A549 (cell line): ENCODE measurements at regions not wholly inside any gene's neighbourhood (a gene's known extent, or its start where the extent isn't known, plus 50 kb on each side); places are given as distances from the start of the nearest gene placed in this dataset.

Experiments
- ATAC-seq, 2 experiments: fragments of 200-7000 bp in 1 of 2; fragments of >200 bp in 1 of 2; cut with Nextera tagmentation in 1 of 2; cut with Tn5 transposase in 1 of 2; 3 replicates each; pipeline versions ENCODE4 v1.8.0 to v1.9.1; 2018 to 2020; ENCODE audit warnings: mild to moderate bottlenecking in 1 of 2, moderate library complexity in 1 of 2
- CTCF ChIA-PET: fragments of 300-600 bp; sonication (Branson Sonifier 250); formaldehyde crosslinking; extraction: SDS; loops from one replicate; lab custom pipeline; 2021; ENCODE audit warnings: antibody characterized with exemption, inconsistent platforms; lab: Yijun Ruan, JAX
- POLR2A ChIA-PET: fragments of 350-600 bp; formaldehyde crosslinking; extraction: SDS; loops from one replicate; lab custom pipeline; 2021; ENCODE audit warnings: antibody characterized with exemption, inconsistent platforms; lab: Yijun Ruan, JAX
- DNase-seq, 2 experiments: peaks; one replicate each; pipeline versions ENCODE4 v3.0.0 to v3.0.0-alpha.2; 2011 to 2016; ENCODE audit warnings: low read depth in 1 of 2, low spot score in 1 of 2
- FAIRE-seq: peaks from 2 replicates; lab custom pipeline; 2011; peaks lifted over from hg19 to GRCh38; lab: Jason Lieb, UNC
- H3K27ac ChIP-seq, 2 experiments: fragments of >200 bp; sonication (Bioruptor Twin); formaldehyde crosslinking; 3 replicates each; pipeline ENCODE4 v1.5.1; 2016 to 2017
- H3K4me1 ChIP-seq: fragments of >200 bp; sonication (Bioruptor Twin); formaldehyde crosslinking; 3 replicates; pipeline ENCODE4 v1.6.1; 2016
- H3K4me2 ChIP-seq: fragments of >200 bp; sonication (Bioruptor Twin); formaldehyde crosslinking; 3 replicates; pipeline ENCODE4 v1.6.1; 2016
- H3K4me3 ChIP-seq: fragments of >200 bp; sonication (Bioruptor Twin); formaldehyde crosslinking; 3 replicates; pipeline ENCODE4 v1.5.1; 2016
- H3K9me3 ChIP-seq: fragments of >200 bp; sonication (Bioruptor Twin); formaldehyde crosslinking; 3 replicates; pipeline ENCODE4 v1.6.1; 2016
- CBX8 ChIP-seq: fragments of 200-600 bp; sonication (generic); IDR thresholded peaks from 2 replicates; pipeline ENCODE4 v1.6.1; 2016
- CEBPB ChIP-seq, 2 experiments: fragments of >200 bp in 1 of 2; sonication (Bioruptor Twin) in 1 of 2; formaldehyde crosslinking in 1 of 2; IDR thresholded peaks; 2 replicates each; pipeline ENCODE4 v1.6.1; 2012 to 2016
- EHMT2 ChIP-seq: fragments of 200-600 bp; sonication (generic); IDR thresholded peaks from 2 replicates; pipeline ENCODE4 v1.6.1; 2016; ENCODE audit warnings: antibody characterized with exemption, low read depth, mild to moderate bottlenecking, moderate library complexity
- EP300 ChIP-seq, 2 experiments: fragments of >200 bp; sonication (Bioruptor Twin); formaldehyde crosslinking; IDR thresholded peaks; 2 replicates in 1 of 2; 3 replicates in 1 of 2; pipeline ENCODE4 v1.6.1; 2016 to 2017
- FOSB ChIP-seq: fragments of 250-450 bp; sonication (Bioruptor Pico); IDR thresholded peaks from 2 replicates; pipeline ENCODE4 v1.5.0; 2020; ENCODE audit warnings: mild to moderate bottlenecking, moderate library complexity
- HEYL ChIP-seq: fragments of 250-450 bp; sonication (Bioruptor Pico); IDR thresholded peaks from 2 replicates; pipeline ENCODE4 v1.8.0; 2021; ENCODE audit warnings: mild to moderate bottlenecking, moderate library complexity
- HOXA7 ChIP-seq: fragments of 250-450 bp; sonication (Bioruptor Pico); IDR thresholded peaks from 2 replicates; pipeline ENCODE4 v1.5.0; 2020; ENCODE audit warnings: mild to moderate bottlenecking, moderate library complexity
- JUN ChIP-seq, 2 experiments: fragments of >200 bp; sonication (Bioruptor Twin); formaldehyde crosslinking; IDR thresholded peaks; 2 replicates in 1 of 2; 3 replicates in 1 of 2; pipeline ENCODE4 v1.6.1; 2016 to 2017
- JUNB ChIP-seq: fragments of >200 bp; sonication (Bioruptor Twin); formaldehyde crosslinking; IDR thresholded peaks from 2 replicates; pipeline ENCODE4 v1.6.1; 2016
- KDM5A ChIP-seq: fragments of 200-600 bp; sonication (generic); IDR thresholded peaks from 2 replicates; pipeline ENCODE4 v1.6.1; 2016; ENCODE audit warnings: antibody characterized with exemption, mild to moderate bottlenecking
- MAFK ChIP-seq: fragments of 450-650 bp; IDR thresholded peaks from 2 replicates; pipeline ENCODE4 v1.6.1; 2014; ENCODE audit not compliant: partially characterized antibody
- MAZ ChIP-seq: fragments of 150-350 bp; IDR thresholded peaks from 2 replicates; pipeline ENCODE4 v1.6.1; 2014; ENCODE audit warnings: antibody characterized with exemption, low read depth, low read length, borderline replicate concordance
- MYC ChIP-seq: IDR thresholded peaks from 2 replicates; pipeline ENCODE4 v1.6.1; 2012; ENCODE audit warnings: mild to moderate bottlenecking, inconsistent platforms, low read length, improper control_type of control experiment, borderline replicate concordance
- NR3C1 ChIP-seq: fragments of >200 bp; sonication (Bioruptor Twin); formaldehyde crosslinking; IDR thresholded peaks from 3 replicates; pipeline ENCODE4 v1.6.1; 2017
- RAD21 ChIP-seq, 2 experiments: fragments of >200 bp in 1 of 2; sonication (Bioruptor Twin) in 1 of 2; formaldehyde crosslinking in 1 of 2; IDR thresholded peaks in 1 of 2; conservative IDR thresholded peaks in 1 of 2; 2 replicates in 1 of 2; 3 replicates in 1 of 2; pipeline ENCODE4 v1.6.1; 2012 to 2018; ENCODE audit warnings: inconsistent platforms in 1 of 2
- RARB ChIP-seq: fragments of 250-450 bp; sonication (Bioruptor Pico); IDR thresholded peaks from 2 replicates; pipeline ENCODE4 v1.8.0; 2021; ENCODE audit warnings: mild to moderate bottlenecking, moderate library complexity
- REST ChIP-seq: fragments of 200-600 bp; sonication (generic); IDR thresholded peaks from 2 replicates; pipeline ENCODE4 v1.6.1; 2016; ENCODE audit warnings: antibody characterized with exemption, mild to moderate bottlenecking, moderate library complexity
- RNF2 ChIP-seq: fragments of 200-600 bp; sonication (generic); IDR thresholded peaks from 2 replicates; pipeline ENCODE4 v1.6.1; 2016; ENCODE audit warnings: low read depth, mild to moderate bottlenecking, antibody characterized with exemption, moderate library complexity, borderline replicate concordance
- SMC3 ChIP-seq: fragments of >200 bp; sonication (Bioruptor Twin); formaldehyde crosslinking; IDR thresholded peaks from 3 replicates; pipeline ENCODE4 v1.6.1; 2018; ENCODE audit warnings: inconsistent platforms
- SREBF2 ChIP-seq: fragments of 450-650 bp; IDR thresholded peaks from 2 replicates; pipeline ENCODE4 v1.6.1; 2014; ENCODE audit warnings: mild to moderate bottlenecking, moderate library complexity
- ZC3H11A ChIP-seq: fragments of 450-650 bp; IDR thresholded peaks from 2 replicates; pipeline ENCODE4 v1.6.1; 2014; ENCODE audit warnings: antibody characterized with exemption, mild to moderate bottlenecking
- WGBS: methylation state at CpG from one replicate; pipeline ENCODE4 v1.1.6; 2017; ENCODE audit errors: missing lambda C conversion rate; 5-methylcytosine and 5-hydroxymethylcytosine counted together
- TF ChIP-seq, protein P1 (sequence below): IDR thresholded peaks from 2 replicates; pipeline ENCODE4 v1.6.1; 2012; ENCODE audit warnings: low read depth, borderline replicate concordance
- TF ChIP-seq, protein P2 (sequence below): fragments of >200 bp; sonication (Bioruptor Twin); formaldehyde crosslinking; IDR thresholded peaks from 3 replicates; pipeline ENCODE4 v1.5.1; 2016
- TF ChIP-seq, protein P3 (sequence below): fragments of >200 bp; sonication (Bioruptor Twin); formaldehyde crosslinking; IDR thresholded peaks from 2 replicates; pipeline ENCODE4 v1.6.1; 2016

GRCh38 chr10:2929480-2930258 is 137.7 kb upstream of the PFKP start:
- Histone ChIP-seq H3K4me3 (no peak overlapping the region), H3K27ac (no peak overlapping the region), H3K4me2 (no peak overlapping the region), H3K4me1 (peaks cover 6% of the 10 kb centered on the region)
- WGBS = 63% methylated on average over 10 of the region's 10 CpGs
- FAIRE-seq (no peak), ATAC-seq (no peak), DNase-seq (no peak)
- POLR2A ChIA-PET = no interaction called here
- TF ChIP-seq RNF2 = no peak
- TF ChIP-seq RAD21 (conservative IDR thresholded peaks at IDR 0.05 in 1 of 2, IDR thresholded peaks at IDR 0.05 in 1 of 2) = no peak
- TF ChIP-seq MAZ = no peak
- no peak for TF ChIP-seq ZC3H11A
- no peak for TF ChIP-seq NR3C1
- no peak for TF ChIP-seq KDM5A
- TF ChIP-seq HOXA7 (CRISPR knock-in tag) = no peak
- no peak for TF ChIP-seq RARB
- TF ChIP-seq, protein P1, sequence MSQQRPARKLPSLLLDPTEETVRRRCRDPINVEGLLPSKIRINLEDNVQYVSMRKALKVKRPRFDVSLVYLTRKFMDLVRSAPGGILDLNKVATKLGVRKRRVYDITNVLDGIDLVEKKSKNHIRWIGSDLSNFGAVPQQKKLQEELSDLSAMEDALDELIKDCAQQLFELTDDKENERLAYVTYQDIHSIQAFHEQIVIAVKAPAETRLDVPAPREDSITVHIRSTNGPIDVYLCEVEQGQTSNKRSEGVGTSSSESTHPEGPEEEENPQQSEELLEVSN = no peak
- TF ChIP-seq, protein P2, sequence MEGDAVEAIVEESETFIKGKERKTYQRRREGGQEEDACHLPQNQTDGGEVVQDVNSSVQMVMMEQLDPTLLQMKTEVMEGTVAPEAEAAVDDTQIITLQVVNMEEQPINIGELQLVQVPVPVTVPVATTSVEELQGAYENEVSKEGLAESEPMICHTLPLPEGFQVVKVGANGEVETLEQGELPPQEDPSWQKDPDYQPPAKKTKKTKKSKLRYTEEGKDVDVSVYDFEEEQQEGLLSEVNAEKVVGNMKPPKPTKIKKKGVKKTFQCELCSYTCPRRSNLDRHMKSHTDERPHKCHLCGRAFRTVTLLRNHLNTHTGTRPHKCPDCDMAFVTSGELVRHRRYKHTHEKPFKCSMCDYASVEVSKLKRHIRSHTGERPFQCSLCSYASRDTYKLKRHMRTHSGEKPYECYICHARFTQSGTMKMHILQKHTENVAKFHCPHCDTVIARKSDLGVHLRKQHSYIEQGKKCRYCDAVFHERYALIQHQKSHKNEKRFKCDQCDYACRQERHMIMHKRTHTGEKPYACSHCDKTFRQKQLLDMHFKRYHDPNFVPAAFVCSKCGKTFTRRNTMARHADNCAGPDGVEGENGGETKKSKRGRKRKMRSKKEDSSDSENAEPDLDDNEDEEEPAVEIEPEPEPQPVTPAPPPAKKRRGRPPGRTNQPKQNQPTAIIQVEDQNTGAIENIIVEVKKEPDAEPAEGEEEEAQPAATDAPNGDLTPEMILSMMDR = no peak
- TF ChIP-seq EP300 (IDR thresholded peaks at IDR 0.05) = no peak
- no peak for TF ChIP-seq MYC
- TF ChIP-seq CBX8 = no peak
- TF ChIP-seq, protein P3, sequence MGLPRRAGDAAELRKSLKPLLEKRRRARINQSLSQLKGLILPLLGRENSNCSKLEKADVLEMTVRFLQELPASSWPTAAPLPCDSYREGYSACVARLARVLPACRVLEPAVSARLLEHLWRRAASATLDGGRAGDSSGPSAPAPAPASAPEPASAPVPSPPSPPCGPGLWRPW = no peak
- no peak for TF ChIP-seq SREBF2
- TF ChIP-seq HEYL = no peak
- no peak for TF ChIP-seq REST
- TF ChIP-seq, all 56 proteins: peak for 0
- CTCF ChIA-PET = interaction anchor here (0.6 to 12.8 kb wide), 11 partner anchors 8 to 251 kb away, joined by 4 to 212 read pairs (median 8); no protein-coding TSS in a partner anchor
- no peaks in the 10 kb centered on the region for H3K9me3 ChIP-seq

DNA sequence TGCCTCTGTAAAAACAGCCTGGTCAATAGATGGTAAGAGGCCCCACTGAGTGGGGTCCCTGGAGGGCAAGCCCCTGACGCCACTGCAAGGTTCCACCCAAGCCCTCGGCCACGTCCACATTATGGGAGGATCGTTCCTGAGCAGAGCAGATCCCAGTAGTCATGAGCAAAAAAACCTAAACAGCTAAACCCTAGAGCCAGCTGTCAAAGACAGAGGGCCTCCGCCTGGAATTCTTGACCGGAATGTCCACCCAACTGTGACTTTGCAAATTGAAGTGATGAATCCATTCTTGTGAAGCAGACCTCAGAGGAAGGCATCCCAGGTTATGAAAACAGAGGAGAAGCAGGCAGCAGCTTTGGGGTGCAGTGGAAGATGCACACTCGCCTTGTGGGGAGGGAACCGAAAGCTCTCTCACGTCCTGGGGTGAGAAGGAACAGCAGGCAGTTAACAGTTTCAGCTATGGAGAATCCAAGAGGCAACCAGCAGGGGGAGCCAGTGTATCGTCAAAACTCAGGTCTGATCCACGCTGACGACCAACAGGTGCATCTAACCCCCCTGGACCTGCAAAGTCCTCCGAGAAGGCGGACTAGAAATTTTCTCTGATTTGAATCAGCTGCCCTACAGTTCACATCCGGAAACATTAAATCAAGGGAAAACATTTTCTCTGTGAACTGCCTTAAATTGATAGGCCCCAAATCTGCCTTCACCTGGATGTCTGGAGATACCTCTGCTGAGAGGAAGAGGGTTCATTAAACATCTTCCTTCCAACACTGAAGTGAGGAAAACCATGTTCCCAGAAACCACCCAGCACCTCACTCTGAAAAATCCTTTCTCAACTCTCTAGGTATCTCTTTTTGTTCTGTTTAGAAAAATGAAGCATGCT is 139.1 kb upstream of the PFKP start:
- POLR2A ChIA-PET = no interaction called here
- WGBS = 21% methylated on average over 15 of the region's 15 CpGs
- no peak overlapping the region for H3K4me3 ChIP-seq
- H3K27ac ChIP-seq = no peak overlapping the region
- DNase-seq = peak; percentile 71 to 92
- ATAC-seq = peak; percentile 91 to 95
- FAIRE-seq = no peak
- peak overlapping the region; percentile 46 for H3K4me2 ChIP-seq
- no peak for TF ChIP-seq EHMT2
- TF ChIP-seq MYC = no peak
- TF ChIP-seq NR3C1 = no peak
- TF ChIP-seq JUNB = no peak
- TF ChIP-seq, protein P2 = peak; percentile 86
- no peak for TF ChIP-seq KDM5A
- peak; percentile 90 to 93 for TF ChIP-seq RAD21 (conservative IDR thresholded peaks at IDR 0.05 in 1 of 2, IDR thresholded peaks at IDR 0.05 in 1 of 2)
- TF ChIP-seq JUN (IDR thresholded peaks at IDR 0.05) = no peak
- no peak for TF ChIP-seq MAFK
- no peak for TF ChIP-seq CEBPB (IDR thresholded peaks at IDR 0.05)
- peak; percentile 89 for TF ChIP-seq SMC3
- TF ChIP-seq FOSB (CRISPR knock-in tag) = no peak
- TF ChIP-seq, all 56 proteins: peak for 3
- no peaks in the 10 kb centered on the region for H3K9me3 ChIP-seq
- peaks cover under 1% of the 10 kb centered on the region; the same call in 2 of the 3 replicates for H3K4me1 ChIP-seq
- CTCF ChIA-PET = interaction anchor here (0.5 to 12.8 kb wide), 46 partner anchors 8 to 253 kb away, joined by 3 to 212 read pairs (median 5); no protein-coding TSS in a partner anchor
